Hepatocyte (in vitro differentiated cells): ENCODE measurements at regions not wholly inside any gene's neighbourhood (a gene's known extent, or its start where the extent isn't known, plus 50 kb on each side); places are given as distances from the start of the nearest gene placed in this dataset.
"Not testable (repeated sequence)": the region's sequence is repeated elsewhere in the genome, so short reads cannot be mapped to it uniquely, and the experiment has no call there.

Experiments
- CTCF ChIP-seq: fragments of 200-600 bp; sonication (generic); IDR thresholded peaks from 2 replicates; pipeline ENCODE4 v1.5.1; 2016; ENCODE audit warnings: antibody characterized with exemption, mild to moderate bottlenecking; ENCODE audit not compliant: poor library complexity
- EZH2 ChIP-seq: fragments of 200-600 bp; sonication (generic); IDR thresholded peaks from 2 replicates; pipeline ENCODE4 v1.6.1; 2016; ENCODE audit warnings: antibody characterized with exemption, mild to moderate bottlenecking, borderline replicate concordance
- EZH2phosphoT487 ChIP-seq: fragments of 200-600 bp; sonication (generic); IDR thresholded peaks from one replicate; pipeline ENCODE4 v1.6.1; 2018; ENCODE audit warnings: antibody characterized with exemption, mild to moderate bottlenecking, low read depth, moderate library complexity; ENCODE audit not compliant: unreplicated experiment, severe bottlenecking

GRCh38 chr6:167406533-167407238 is 81.8 kb downstream of the TTLL2 start:
- not testable (repeated sequence) for TF ChIP-seq CTCF, EZH2, EZH2phosphoT487
